ENCODE measurements at regions not wholly inside any gene's neighbourhood (a gene's known extent, or its start where the extent isn't known, plus 50 kb on each side); places are given as distances from the start of the nearest gene placed in this dataset.

DNA sequence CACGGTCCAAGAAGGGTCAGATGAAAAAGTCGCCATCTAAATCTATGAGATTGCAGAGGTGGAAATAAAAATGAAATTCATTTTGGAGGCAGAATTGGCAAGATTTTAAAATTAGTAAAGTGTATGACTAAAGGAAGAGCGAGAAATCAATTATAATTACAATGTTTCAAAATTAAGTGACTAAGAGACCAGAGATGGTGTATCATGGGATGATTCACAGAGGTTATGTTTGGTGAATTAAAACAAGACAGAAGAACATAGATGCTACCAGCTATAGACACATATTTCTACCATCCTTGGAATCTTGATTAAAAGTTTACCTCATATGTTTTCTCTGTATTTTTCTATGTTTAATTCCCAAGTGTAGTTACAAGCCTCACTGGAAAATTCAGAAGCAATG is 308.9 kb upstream of the DNAJC19 start:
- TF ChIP-seq, protein P1, sequence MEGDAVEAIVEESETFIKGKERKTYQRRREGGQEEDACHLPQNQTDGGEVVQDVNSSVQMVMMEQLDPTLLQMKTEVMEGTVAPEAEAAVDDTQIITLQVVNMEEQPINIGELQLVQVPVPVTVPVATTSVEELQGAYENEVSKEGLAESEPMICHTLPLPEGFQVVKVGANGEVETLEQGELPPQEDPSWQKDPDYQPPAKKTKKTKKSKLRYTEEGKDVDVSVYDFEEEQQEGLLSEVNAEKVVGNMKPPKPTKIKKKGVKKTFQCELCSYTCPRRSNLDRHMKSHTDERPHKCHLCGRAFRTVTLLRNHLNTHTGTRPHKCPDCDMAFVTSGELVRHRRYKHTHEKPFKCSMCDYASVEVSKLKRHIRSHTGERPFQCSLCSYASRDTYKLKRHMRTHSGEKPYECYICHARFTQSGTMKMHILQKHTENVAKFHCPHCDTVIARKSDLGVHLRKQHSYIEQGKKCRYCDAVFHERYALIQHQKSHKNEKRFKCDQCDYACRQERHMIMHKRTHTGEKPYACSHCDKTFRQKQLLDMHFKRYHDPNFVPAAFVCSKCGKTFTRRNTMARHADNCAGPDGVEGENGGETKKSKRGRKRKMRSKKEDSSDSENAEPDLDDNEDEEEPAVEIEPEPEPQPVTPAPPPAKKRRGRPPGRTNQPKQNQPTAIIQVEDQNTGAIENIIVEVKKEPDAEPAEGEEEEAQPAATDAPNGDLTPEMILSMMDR (IDR thresholded peaks at IDR 0.05), result no peak
- no peak for TF ChIP-seq POLR2A (IDR thresholded peaks at IDR 0.05)

Data from body of pancreas (tissue), 4 donors.